K562 (cell line): ENCODE measurements at regions not wholly inside any gene's neighbourhood (a gene's known extent, or its start where the extent isn't known, plus 50 kb on each side); places are given as distances from the start of the nearest gene placed in this dataset.

Source experiments
- ATAC-seq: fragments of 200-7000 bp; cut with Tn5 transposase; 3 replicates; pipeline ENCODE4 v1.9.1; 2020; ENCODE audit warnings: moderate library complexity
- BruUV-seq: library from RNA; stranded (reverse); fragments of 400-500 nt; replicated peaks from 2 replicates; lab custom pipeline; 2021; lab: Mats Ljungman, UMichigan
- CTCF ChIA-PET: fragments of 300-600 bp; formaldehyde crosslinking; extraction: SDS; loops from one replicate; lab custom pipeline; 2021; ENCODE audit warnings: low intra/inter-chr PET ratio; lab: Yijun Ruan, JAX
- POLR2A ChIA-PET: fragments of 300-600, 350-650 bp; sonication (Branson Sonifier 250); formaldehyde crosslinking; extraction: SDS; loops from one replicate; lab custom pipeline; 2021; ENCODE audit warnings: antibody characterized with exemption, inconsistent platforms; lab: Yijun Ruan, JAX
- DNase-seq, 4 experiments: peaks; one replicate each; pipeline versions ENCODE4 v3.0.0 to v3.0.0-alpha.2; 2011 to 2018; ENCODE audit warnings: low spot score in 3 of 4, mixed read lengths in 3 of 4; ENCODE audit errors: extremely low read depth in 1 of 4
- FAIRE-seq: peaks from 2 replicates; lab custom pipeline; 2011; peaks lifted over from hg19 to GRCh38; lab: Jason Lieb, UNC
- H2AFZ ChIP-seq: 2 replicates; pipeline ENCODE4 v1.6.0; 2011; ENCODE audit warnings: low read depth, low read length, control low read depth, inconsistent platforms
- H3K27ac ChIP-seq: fragments of 200-600 bp; 3 replicates; pipeline ENCODE4 v1.8.0; 2011; ENCODE audit warnings: low read depth, mild to moderate bottlenecking, control low read depth, inconsistent platforms, low read length, moderate library complexity, mixed read lengths; ENCODE audit errors: extremely low read depth
- H3K27me3 ChIP-seq, 2 experiments: fragments of 300-600 bp in 1 of 2; 2 replicates in 1 of 2; 3 replicates in 1 of 2; pipeline versions ENCODE4 v1.6.0 to v1.8.0; 2011; ENCODE audit warnings: inconsistent platforms in 2 of 2, low read length in 2 of 2, mild to moderate bottlenecking in 1 of 2, mixed read lengths in 1 of 2, moderate library complexity in 1 of 2; ENCODE audit not compliant: control insufficient read depth in 2 of 2, insufficient read depth in 2 of 2
- H3K36me3 ChIP-seq: fragments of 300-600 bp; 3 replicates; pipeline ENCODE4 v1.8.0; 2011; ENCODE audit warnings: mild to moderate bottlenecking, low read length, inconsistent platforms; ENCODE audit not compliant: control insufficient read depth, insufficient read depth
- H3K4me1 ChIP-seq, 2 experiments: fragments of 200-600 bp in 1 of 2; replicated peaks in 1 of 2; 2 replicates in 1 of 2; 3 replicates in 1 of 2; pipeline versions ENCODE4 v1.5.1 to v1.8.0; 2011; ENCODE audit warnings: inconsistent platforms in 2 of 2, low read length in 2 of 2, mild to moderate bottlenecking in 1 of 2, mixed read lengths in 1 of 2, moderate library complexity in 1 of 2; ENCODE audit not compliant: control insufficient read depth in 2 of 2, insufficient read depth in 2 of 2
- H3K4me2 ChIP-seq: 2 replicates; pipeline ENCODE4 v1.6.1; 2011; ENCODE audit warnings: low read length, control low read depth, inconsistent platforms, mixed read lengths; ENCODE audit not compliant: insufficient read depth
- H3K4me3 ChIP-seq: fragments of 200-600 bp; sonication (generic), shearing (Covaris generic); 2 replicates; pipeline ENCODE4 v1.5.1; 2016; ENCODE audit warnings: control low read depth, inconsistent platforms
- H3K79me2 ChIP-seq: fragments of 200-600 bp; 3 replicates; pipeline ENCODE4 v1.8.0; 2011; ENCODE audit warnings: low read length, inconsistent platforms; ENCODE audit not compliant: control insufficient read depth, insufficient read depth
- H3K9ac ChIP-seq, 2 experiments: 2 replicates each; pipeline versions ENCODE4 v1.6.0 to v1.6.1; 2011; ENCODE audit warnings: low read depth in 2 of 2, low read length in 2 of 2, control low read depth in 1 of 2, inconsistent platforms in 1 of 2, mild to moderate bottlenecking in 1 of 2, mixed read lengths in 1 of 2; ENCODE audit not compliant: insufficient read depth in 1 of 2
- H3K9me1 ChIP-seq: one replicate; pipeline ENCODE4 v1.6.0; 2011; ENCODE audit warnings: inconsistent platforms, mild to moderate bottlenecking, low read length, moderate library complexity; ENCODE audit not compliant: control insufficient read depth, insufficient read depth
- H3K9me3 ChIP-seq: replicated peaks from 2 replicates; pipeline ENCODE4 v1.5.1; 2011; ENCODE audit warnings: low read depth, low read length, inconsistent platforms; ENCODE audit not compliant: control insufficient read depth, insufficient read depth
- H4K20me1 ChIP-seq: replicated peaks from 2 replicates; pipeline ENCODE4 v1.6.1; 2011; ENCODE audit warnings: low read length, inconsistent platforms, mixed read lengths; ENCODE audit not compliant: control insufficient read depth, insufficient read depth
- CHD4 ChIP-seq: fragments of 200-600 bp; sonication (generic); IDR thresholded peaks from 3 replicates; pipeline ENCODE4 v1.6.1; 2012; ENCODE audit warnings: low read depth, mild to moderate bottlenecking, mixed read lengths, low read length, inconsistent platforms; ENCODE audit not compliant: insufficient read depth, insufficient replicate concordance, poor library complexity, severe bottlenecking
- DDX20 ChIP-seq: fragments of 450-650 bp; IDR thresholded peaks from 2 replicates; pipeline ENCODE4 v1.6.1; 2016; ENCODE audit warnings: missing genetic modification characterization, low read depth, mild to moderate bottlenecking, missing compliant biosample characterization, moderate library complexity
- ELF1 ChIP-seq: fragments of 200-800 bp; sonication (Bioruptor generic); IDR thresholded peaks from 2 replicates; pipeline ENCODE4 v1.6.1; 2016; ENCODE audit warnings: missing genetic modification characterization, missing compliant biosample characterization
- GABPB2 ChIP-seq: fragments of 250-450 bp; sonication (Bioruptor Pico); conservative IDR thresholded peaks from 2 replicates; pipeline ENCODE4 v1.5.1; 2021; ENCODE audit warnings: mild to moderate bottlenecking
- HNRNPL ChIP-seq: fragments of 200-400 bp; formaldehyde crosslinking; IDR thresholded peaks from 2 replicates; pipeline ENCODE4 v1.6.1; 2017; ENCODE audit warnings: low read depth, mild to moderate bottlenecking, low read length
- IFI16 ChIP-seq: fragments of 250-450 bp; sonication (Bioruptor Pico); IDR thresholded peaks from 2 replicates; pipeline ENCODE4 v2.1.2; 2022; ENCODE audit warnings: mild to moderate bottlenecking, inconsistent platforms
- KAT8 ChIP-seq: fragments of 450-650 bp; IDR thresholded peaks from 2 replicates; pipeline ENCODE4 v1.6.1; 2016; ENCODE audit warnings: low read depth, mild to moderate bottlenecking
- MXI1 ChIP-seq: IDR thresholded peaks from 2 replicates; pipeline ENCODE4 v1.6.1; 2011; ENCODE audit warnings: low read depth, mild to moderate bottlenecking, improper control_type of control experiment, low read length
- POLR2H ChIP-seq: IDR thresholded peaks from 2 replicates; pipeline ENCODE4 v1.6.1; 2016; ENCODE audit warnings: missing genetic modification characterization, low read depth, mild to moderate bottlenecking, control low read depth, missing compliant biosample characterization, moderate library complexity
- TBL1XR1 ChIP-seq, 2 experiments: IDR thresholded peaks; 2 replicates each; pipeline ENCODE4 v1.6.1; 2012; ENCODE audit warnings: improper control_type of control experiment in 2 of 2, low read length in 2 of 2, mild to moderate bottlenecking in 1 of 2
- TCF7 ChIP-seq: sonication (generic); IDR thresholded peaks from 2 replicates; pipeline ENCODE4 v1.6.1; 2016; ENCODE audit warnings: antibody characterized with exemption, borderline replicate concordance
- ZNF347 ChIP-seq: fragments of 450-650 bp; formaldehyde crosslinking; IDR thresholded peaks from 2 replicates; pipeline ENCODE4 v1.4.0; 2020; ENCODE audit warnings: low read depth, mild to moderate bottlenecking, moderate library complexity
- WGBS: fragments of 100-300 bp; shearing (Covaris generic); methylation state at CpG from one replicate; pipeline ENCODE4 v1.1.6; 2016; ENCODE audit warnings: low coverage, mixed read lengths; ENCODE audit not compliant: insufficient coverage; ENCODE audit errors: missing lambda C conversion rate; 5-methylcytosine and 5-hydroxymethylcytosine counted together
- in situ Hi-C: fragments of 300-500 bp; cut with MboI; formaldehyde crosslinking; loops from 4 replicates; pipeline ENCODE4 v1.15.0; 2018; ENCODE audit warnings: inconsistent platforms, mixed read lengths
- intact Hi-C: fragments of 100-400 bp; cut with micrococcal nuclease; formaldehyde crosslinking; loops from 2 replicates; pipeline ENCODE4 v1.14.2; 2022
- TF ChIP-seq, protein P1 (sequence below), 2 experiments: fragments of 250-450 bp in 1 of 2; fragments of 450-650 bp in 1 of 2; sonication (Bioruptor Pico) in 1 of 2; IDR thresholded peaks; 2 replicates each; pipeline versions ENCODE4 v1.6.1 to v1.8.0; 2016 to 2021; ENCODE audit warnings: mild to moderate bottlenecking in 2 of 2, moderate library complexity in 2 of 2, missing compliant biosample characterization in 1 of 2, missing genetic modification characterization in 1 of 2
- TF ChIP-seq, protein P2 (sequence below): fragments of 450-650 bp; formaldehyde crosslinking; IDR thresholded peaks from 2 replicates; pipeline ENCODE4 v1.4.0; 2020; ENCODE audit warnings: mild to moderate bottlenecking, moderate library complexity
- TF ChIP-seq, protein P3 (sequence below): fragments of 450-650 bp; formaldehyde crosslinking; IDR thresholded peaks from 2 replicates; pipeline ENCODE4 v1.4.0; 2022; ENCODE audit warnings: mild to moderate bottlenecking, moderate library complexity
- TF ChIP-seq, protein P4 (sequence below): fragments of 250-450 bp; sonication (Bioruptor Pico); IDR thresholded peaks from 2 replicates; pipeline ENCODE4 v1.5.0; 2021; ENCODE audit warnings: mild to moderate bottlenecking, borderline replicate concordance

DNA sequence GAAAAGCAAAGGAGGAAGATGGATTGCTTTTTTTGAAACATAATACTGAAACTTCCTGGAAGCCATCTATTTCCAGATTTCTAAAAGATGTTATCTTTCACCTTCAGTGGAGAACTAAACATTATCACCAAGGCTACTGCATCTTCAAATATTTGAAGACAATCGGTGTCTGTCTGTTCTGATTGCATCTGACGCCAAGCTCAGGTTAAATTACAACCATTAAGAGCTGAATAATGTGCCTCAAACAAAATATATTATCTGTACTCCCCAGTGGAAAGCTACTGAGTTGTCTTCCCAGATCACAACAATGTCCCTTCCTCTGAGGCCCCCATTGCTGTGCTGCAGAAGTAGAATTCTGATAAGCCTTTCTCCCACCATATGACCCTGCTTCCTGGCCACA lies 342.3 kb downstream of the PLK2 start (continued):
- TF ChIP-seq, protein P1, sequence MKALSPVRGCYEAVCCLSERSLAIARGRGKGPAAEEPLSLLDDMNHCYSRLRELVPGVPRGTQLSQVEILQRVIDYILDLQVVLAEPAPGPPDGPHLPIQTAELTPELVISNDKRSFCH (CRISPR knock-in tag; IDR thresholded peaks at IDR 0.05) = no peak
- TF ChIP-seq, protein P1 (tag; IDR thresholded peaks at IDR 0.05) = no peak
- TF ChIP-seq CHD4 (no peak), GABPB2 (CRISPR knock-in tag) (no peak), HNRNPL (no peak), IFI16 (CRISPR knock-in tag) (no peak)
- TF ChIP-seq, protein P2, sequence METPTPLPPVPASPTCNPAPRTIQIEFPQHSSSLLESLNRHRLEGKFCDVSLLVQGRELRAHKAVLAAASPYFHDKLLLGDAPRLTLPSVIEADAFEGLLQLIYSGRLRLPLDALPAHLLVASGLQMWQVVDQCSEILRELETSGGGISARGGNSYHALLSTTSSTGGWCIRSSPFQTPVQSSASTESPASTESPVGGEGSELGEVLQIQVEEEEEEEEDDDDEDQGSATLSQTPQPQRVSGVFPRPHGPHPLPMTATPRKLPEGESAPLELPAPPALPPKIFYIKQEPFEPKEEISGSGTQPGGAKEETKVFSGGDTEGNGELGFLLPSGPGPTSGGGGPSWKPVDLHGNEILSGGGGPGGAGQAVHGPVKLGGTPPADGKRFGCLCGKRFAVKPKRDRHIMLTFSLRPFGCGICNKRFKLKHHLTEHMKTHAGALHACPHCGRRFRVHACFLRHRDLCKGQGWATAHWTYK (CRISPR knock-in tag) = no peak
- TF ChIP-seq, all 486 proteins: peak for 0

DNA sequence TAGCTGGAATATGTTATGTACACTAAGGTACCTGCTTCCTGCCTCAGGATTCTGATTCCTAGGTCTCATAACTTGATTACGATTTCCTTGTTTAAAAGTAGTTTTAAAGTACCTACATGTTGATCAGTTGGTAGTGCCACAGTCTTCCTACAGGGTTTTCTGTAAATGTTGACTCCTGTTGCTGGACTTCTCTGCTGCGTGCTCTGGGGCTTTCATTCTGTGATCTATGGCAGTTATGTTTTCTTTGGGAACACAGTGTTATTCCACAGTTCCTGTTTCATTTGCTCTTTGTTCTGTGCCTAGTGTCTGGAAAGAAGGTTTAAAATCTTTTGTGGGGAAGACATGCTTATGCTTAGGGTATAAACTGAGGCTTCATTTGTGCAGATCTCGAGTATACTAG lies 343.5 kb downstream of the PLK2 start:
- 5% methylated on average over 3 of the region's 3 CpGs for whole genome bisulfite sequencing
- BruUV-seq = no TSS peak
- DNase-seq = no peak
- FAIRE-seq = no peak
- ATAC-seq = no peak
- intact Hi-C loops (no loop called here), in situ Hi-C loops (no loop called here)
- Histone ChIP-seq H3K79me2 (no peaks in the 10 kb centered on the region), H3K4me1 (no peaks in the 10 kb centered on the region; a peak in 1 of 5 replicates), H3K4me2 (no peak overlapping the region), H3K9me1 (no peaks in the 10 kb centered on the region), H4K20me1 (no peaks in the 10 kb centered on the region), H3K36me3 (no peaks in the 10 kb centered on the region), H3K27me3 (no peaks in the 10 kb centered on the region), H3K4me3 (no peak overlapping the region), H2AFZ (no peak overlapping the region), H3K9me3 (no peaks in the 10 kb centered on the region; the same call in 1 of the 2 replicates), H3K9ac (no peak overlapping the region), H3K27ac (no peak overlapping the region)
- POLR2A ChIA-PET = interaction anchor here (0.7 kb wide), 1 partner anchor 228 kb away, joined by 3 read pairs; no protein-coding TSS in a partner anchor
- CTCF ChIA-PET = no interaction called here
- TF ChIP-seq DDX20 (tag) = no peak
- TF ChIP-seq KAT8 = no peak
- no peak for TF ChIP-seq TCF7
- no peak for TF ChIP-seq ELF1 (tag)
- no peak for TF ChIP-seq TBL1XR1 (IDR thresholded peaks at IDR 0.05; ENCODE audit: low read length in 2 of 2)
- TF ChIP-seq, protein P3, sequence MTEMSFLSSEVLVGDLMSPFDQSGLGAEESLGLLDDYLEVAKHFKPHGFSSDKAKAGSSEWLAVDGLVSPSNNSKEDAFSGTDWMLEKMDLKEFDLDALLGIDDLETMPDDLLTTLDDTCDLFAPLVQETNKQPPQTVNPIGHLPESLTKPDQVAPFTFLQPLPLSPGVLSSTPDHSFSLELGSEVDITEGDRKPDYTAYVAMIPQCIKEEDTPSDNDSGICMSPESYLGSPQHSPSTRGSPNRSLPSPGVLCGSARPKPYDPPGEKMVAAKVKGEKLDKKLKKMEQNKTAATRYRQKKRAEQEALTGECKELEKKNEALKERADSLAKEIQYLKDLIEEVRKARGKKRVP (CRISPR knock-in tag) = no peak
- no peak for TF ChIP-seq MXI1
- no peak for TF ChIP-seq ZNF347 (CRISPR knock-in tag)
- TF ChIP-seq POLR2H (tag) = no peak
- TF ChIP-seq, protein P4, sequence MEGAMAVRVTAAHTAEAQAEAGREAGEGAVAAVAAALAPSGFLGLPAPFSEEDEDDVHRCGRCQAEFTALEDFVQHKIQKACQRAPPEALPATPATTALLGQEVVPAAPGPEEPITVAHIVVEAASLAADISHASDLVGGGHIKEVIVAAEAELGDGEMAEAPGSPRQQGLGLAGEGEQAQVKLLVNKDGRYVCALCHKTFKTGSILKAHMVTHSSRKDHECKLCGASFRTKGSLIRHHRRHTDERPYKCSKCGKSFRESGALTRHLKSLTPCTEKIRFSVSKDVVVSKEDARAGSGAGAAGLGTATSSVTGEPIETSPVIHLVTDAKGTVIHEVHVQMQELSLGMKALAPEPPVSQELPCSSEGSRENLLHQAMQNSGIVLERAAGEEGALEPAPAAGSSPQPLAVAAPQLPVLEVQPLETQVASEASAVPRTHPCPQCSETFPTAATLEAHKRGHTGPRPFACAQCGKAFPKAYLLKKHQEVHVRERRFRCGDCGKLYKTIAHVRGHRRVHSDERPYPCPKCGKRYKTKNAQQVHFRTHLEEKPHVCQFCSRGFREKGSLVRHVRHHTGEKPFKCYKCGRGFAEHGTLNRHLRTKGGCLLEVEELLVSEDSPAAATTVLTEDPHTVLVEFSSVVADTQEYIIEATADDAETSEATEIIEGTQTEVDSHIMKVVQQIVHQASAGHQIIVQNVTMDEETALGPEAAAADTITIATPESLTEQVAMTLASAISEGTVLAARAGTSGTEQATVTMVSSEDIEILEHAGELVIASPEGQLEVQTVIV (CRISPR knock-in tag) = no peak
